CD4-positive, alpha-beta T cell treated with Interleukin-6 for 4 hours (primary cell): ENCODE measurements at regions not wholly inside any gene's neighbourhood (a gene's known extent, or its start where the extent isn't known, plus 50 kb on each side); places are given as distances from the start of the nearest gene placed in this dataset.
"Not testable (repeated sequence)": the region's sequence is repeated elsewhere in the genome, so short reads cannot be mapped to it uniquely, and the experiment has no call there.

Source experiments
- DNase-seq: peaks from one replicate; pipeline ENCODE4 v3.0.0-alpha.2; 2020; ENCODE audit warnings: mixed read lengths

DNA sequence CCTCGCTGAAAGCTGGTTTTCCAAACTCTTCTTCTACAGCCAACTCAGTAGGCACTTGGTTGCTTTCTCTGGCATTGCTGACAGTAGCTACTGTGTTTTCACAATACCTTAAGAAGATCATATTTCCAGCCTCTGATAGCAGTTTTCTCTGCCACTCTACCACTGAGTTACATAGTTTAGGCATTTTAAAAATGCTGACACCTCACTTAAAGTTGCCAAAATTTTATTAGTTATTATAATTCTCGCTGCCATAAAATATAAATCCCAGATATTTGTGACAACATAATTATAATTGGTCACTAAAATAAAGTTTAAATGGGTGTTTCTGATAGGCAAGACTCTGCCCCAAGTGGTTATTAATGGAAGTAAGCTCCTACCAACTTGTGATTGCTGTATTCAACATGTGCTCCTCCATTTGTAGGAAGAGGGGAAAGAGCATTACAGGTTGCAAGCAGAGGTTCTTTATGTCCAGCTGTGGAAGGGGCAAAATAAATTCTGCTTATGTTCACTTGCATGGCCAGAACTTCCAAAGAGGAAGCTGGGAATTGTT, 1202.8 kb downstream of the CNTNAP5 start:
- DNase-seq: no peak

DNA sequence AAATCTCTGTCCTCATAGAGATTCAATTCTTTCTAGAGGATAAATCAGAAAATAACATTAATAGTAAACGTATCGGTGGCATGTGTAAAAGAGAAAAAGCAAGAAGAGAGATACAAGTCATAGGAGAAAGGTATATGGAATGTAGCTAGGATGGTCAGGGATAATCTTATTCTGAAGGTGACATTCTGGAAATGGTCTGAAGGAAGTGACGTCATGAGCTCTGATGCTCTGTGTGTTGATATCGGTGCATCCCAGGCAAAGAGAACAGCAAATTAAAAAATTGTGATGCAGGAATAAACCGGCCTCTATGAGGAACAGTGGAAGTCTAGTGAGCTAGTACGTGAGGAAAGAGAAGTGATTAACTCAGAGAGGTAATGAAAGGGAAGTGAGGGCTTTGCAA, 1215.8 kb downstream of the CNTNAP5 start:
- DNase-seq: no peak

DNA sequence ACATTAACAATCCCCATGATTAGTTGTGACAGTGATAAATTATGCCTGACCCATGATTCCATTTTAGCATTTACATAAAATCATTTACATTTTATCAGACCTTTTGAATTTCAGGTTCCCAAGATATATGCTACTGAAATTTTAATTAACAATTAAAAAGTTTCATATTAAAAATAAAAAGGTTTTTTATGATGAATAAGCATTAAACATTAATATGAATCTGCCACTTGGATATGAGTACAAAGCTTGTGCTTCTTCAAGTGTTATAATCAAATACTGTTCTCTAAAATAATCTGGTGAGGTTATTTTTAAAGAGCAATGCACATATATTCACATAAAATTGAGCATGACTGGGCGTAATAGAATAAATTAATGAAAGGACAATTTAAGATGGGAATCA, 1218.0 kb downstream of the CNTNAP5 start:
- DNase-seq: no peak

DNA sequence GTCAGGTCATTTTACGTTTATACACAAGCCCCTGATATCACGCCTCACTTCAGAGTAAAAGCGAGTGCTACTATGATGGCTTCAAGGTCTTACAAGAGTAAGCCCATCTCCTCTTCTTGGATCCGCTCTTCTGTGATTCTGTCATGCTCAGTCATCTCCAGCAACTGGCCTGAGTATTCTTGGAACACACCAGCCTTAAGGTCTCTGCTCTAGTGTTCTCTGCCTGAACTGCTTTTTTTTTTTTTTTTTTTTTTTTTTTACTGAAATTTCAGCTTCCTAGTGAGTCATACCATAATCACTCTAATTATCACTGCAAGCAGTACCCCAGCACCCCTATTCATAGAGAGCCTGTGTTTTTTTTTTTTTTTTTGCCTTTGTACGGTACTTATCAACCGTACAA, 1228.9 kb downstream of the CNTNAP5 start:
- no peak for DNase-seq

DNA sequence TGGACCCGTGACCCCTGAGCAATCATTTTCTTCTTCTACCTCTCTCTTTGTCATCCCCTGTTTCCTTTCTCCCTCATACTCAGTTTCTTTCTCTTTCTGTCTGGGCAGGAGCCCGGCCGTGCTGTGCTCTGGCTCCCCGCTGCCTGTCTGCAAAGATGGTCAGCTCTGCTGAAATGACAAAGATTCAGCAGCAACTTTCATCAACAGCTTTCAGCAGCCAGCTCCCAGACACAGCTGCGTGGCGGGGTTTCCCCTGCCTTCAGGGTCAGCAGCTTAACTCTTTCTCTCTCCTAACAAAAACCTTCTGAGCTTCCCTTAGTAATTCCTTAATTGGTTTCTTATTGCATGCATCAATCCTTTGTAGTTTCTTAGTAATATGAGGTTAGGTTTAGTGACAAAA, 1234.4 kb downstream of the CNTNAP5 start:
- no peak for DNase-seq

DNA sequence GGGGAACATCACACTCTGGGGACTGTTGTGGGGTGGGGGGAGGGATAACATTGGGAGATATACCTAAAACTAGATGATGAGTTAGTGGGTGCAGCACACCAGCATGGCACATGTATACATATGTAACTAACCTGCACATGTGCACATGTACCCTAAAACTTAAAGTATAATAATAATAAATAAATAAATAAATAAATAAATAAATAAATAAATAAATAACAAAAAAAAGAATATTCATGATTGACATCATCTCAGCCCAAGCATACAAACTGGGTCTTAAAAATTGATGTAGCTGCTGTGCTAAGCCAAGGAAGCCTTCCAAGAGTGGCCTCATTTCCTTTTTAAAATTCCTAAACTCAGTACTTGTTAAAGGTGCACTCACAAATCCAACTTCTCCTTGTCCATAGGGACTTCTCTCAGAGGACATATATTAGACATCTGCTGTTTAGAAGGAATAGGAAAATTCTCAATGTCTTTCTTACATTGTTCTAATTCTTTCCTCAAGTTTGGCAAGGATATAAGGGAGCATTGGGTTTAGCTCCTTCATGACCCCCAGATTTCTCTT, 1235.4 kb downstream of the CNTNAP5 start:
- DNase-seq: not testable (repeated sequence)

DNA sequence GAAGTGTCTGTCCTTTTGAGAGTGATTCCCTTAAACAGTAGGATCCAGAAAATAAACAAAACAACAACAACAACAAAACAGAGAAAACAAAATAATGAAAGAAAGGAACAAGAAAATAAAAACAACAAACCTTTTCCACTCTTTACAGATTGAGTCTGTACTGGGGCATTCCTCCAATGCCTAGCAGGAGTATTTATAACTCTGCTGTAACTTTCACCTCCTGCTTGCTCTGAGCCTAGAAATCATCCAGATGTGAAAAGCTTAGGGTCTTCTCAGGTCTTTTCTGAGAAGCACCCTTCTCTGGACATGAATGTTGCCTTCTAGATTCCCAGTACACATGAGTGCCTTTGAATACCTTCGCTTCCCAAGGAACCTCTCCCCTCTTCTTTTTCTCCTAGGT, 1239.4 kb downstream of the CNTNAP5 start:
- no peak for DNase-seq

DNA sequence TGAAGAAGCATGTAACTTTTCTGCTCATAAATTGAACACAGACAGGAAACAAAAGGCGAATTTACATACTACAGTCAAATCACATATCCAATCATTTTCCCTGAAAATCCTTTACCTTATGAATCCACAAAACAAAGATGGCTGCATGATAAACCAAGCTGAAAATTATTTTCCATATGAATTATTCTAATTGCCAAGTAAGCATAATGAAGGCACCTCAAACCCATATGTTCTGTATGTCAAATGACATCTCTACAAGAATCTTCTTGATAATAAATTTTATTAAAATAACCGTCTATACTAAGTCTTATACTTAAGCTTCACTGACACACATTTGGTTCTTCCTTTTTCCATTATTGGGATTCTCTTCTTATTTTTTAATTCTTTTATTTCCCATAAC, 1242.6 kb downstream of the CNTNAP5 start:
- no peak for DNase-seq

DNA sequence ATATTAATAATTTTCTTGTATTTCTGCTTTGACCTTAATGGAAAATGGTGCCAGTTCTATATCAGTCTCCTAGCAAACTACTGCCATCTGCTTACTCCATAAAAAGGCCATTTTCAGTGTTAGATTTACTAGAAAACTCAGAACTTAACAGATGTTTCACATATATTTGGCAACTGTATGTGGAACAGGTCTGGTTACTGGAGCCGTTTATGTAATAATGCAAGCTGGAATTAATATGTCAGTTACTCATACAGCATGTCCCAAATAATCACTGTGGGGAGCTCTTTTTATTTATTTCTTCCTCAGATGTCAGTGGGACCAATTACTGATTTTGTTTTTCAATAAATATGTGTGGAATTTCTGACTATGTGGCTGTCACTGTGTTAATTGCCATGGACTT, 1247.6 kb downstream of the CNTNAP5 start:
- DNase-seq: no peak

DNA sequence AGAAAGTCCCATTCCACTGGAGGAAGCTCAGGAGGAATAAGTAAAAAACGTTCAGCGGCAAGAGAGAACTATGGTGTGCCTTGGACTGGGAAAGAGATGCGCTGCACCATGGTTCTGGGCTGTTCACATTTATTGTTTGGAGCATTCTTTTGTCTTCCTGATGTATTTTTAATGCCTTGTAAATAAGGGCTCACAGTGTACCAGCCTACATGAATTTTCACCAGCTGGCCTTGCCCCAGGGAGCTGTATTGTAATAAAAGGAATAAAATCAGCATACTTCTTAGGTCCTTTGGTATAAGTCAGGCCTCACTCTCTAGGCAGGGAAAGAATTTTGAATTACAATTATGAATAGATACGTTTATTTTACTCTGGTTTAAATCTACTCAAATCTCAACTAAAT, 1249.6 kb downstream of the CNTNAP5 start:
- DNase-seq: no peak

DNA sequence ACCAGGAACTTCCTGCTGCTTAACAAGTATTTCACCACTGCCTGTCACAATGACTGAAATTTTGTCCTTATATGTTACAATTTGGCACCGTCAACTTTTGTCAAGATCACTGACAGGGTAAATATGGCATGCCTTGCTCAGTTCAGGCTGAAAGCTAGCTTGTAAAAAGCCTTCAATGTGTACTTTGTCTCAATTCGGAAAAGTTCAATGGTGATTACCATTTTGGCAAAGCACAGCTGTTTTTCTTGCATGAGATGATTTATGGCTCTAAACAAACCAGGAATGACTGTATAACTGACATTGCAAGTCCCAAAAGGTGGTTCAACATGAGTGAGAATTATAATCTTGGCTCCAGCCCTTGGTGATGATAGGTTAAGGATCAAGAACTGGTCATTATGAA, 1255.2 kb downstream of the CNTNAP5 start:
- DNase-seq: no peak

DNA sequence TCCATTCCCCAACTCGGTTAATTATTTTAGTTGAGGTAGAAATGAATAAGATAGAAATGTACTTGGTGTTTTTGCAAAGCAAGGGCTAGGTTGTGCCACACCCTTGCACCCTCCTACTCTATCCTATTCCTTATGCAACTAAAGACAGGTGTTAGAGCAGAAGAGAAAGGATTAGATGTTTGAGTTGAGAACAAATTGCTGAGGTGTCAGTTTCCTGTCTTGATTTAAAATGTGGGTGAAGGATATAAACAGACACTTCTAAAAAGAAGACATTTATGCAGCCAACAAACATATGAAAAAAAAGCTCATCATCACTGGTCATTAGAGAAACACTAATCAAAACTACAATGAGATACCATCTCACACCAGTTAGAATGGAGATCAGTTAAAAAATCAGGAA, 1256.2 kb downstream of the CNTNAP5 start:
- no peak for DNase-seq

DNA sequence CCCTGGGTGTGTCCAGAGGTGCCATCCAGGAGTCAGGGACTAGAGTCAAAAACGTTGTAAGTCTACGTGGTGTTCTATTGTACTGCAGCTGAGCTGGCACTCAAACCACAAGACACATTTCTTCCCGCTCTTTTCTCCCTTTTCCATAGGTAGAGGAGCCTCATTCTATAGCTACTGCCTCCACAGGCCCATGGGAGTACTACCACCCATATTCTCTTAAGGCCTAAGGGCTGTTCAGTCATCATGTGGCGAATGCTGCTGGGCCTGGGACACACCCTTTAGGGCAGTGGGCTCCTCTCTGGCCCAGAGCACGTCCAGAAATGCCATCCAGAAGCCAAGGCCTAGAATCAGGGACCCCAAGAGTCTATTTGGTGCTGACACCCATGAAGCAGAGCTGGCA, 1271.7 kb downstream of the CNTNAP5 start:
- DNase-seq: no peak

DNA sequence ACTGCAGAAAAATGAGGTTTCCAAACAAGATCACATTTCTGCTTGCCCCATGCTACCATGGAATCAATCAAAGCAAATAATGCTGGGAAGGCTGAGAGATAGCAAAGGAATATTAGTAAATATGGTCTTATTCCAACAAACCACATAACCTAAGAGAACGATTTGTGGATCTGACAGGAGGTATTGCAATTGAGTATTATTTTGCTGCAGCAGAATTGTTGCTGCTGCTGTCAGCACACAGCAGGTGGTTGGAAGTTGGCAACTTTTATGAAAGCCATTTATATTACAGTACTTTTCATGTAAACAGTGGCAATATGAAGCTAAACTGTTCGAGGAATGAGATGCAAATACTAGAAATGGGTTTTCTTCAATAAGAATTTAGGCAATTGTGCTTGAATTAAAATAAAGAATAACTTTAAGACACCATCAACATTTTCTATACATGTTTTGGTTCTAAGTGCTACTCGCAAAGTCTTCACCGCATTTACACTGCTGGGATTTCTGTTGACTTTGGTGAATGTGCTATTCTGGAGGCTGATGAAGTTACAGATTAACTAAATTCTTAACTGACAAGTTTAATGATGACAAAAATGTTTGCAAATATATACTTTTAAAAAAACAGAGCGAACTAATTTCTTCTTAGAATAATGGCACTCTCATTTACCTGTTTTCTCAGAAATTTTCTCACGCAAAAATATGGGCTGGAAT, 1285.7 kb downstream of the CNTNAP5 start:
- DNase-seq: no peak

DNA sequence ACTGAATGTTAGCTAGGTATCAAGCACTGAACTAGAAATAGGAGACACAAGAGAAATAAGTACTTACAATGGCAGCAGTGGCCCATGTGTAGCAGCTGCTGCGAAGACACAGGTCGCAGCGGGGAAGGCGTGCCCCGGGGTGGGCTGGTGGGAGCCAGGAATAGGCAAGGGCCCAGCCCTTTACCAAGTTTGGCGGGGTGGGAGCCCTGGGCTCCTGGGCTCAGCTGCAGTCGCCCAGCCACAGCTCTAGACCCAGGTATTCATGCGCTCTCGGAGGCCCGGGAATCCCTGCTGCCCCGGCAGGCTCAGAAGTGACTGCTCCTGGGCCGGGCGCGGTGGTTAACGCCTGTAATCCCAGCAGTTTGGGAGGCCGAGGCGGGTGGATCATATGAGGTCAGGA, 1287.3 kb downstream of the CNTNAP5 start:
- DNase-seq: no peak

DNA sequence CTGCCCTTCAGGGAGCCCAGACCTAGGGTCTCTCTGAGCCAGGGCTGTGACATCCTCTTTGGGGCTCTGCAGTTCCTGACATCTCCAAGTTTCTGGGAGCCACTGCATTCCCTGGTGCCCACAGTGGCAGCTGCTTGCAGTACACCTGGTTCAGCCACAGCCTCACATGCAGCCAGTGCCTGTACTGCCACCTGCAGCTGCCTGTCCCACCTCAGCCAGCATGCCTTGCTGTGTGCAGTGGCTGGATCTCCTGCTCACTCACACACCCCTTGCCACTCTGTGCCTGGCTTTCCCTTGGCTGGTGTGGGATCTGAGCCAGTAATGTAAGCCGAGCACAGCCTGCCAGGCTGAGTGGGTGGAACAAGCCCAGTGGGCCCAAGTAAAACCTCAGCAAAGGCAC, 1288.7 kb downstream of the CNTNAP5 start:
- no peak for DNase-seq

DNA sequence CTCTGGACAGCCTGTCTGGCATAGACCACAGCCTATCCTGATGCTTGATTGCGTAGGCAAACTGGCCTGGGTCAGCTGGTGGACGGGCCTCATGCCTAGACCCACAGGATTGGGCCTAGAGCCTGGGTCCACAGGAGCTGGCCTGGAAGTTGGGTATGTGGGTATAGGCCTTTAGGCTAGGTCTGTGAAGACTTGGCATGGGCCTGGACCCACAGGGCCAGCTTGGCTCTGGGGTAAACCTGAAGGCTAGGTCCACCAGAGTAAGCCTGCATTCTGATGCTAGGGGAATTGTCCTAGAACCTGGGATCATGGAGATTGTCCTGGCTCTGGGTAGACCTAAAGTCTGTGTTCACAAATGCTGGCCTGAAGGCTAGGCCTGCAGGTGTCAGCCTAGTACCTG, 1293.7 kb downstream of the CNTNAP5 start:
- no peak for DNase-seq

DNA sequence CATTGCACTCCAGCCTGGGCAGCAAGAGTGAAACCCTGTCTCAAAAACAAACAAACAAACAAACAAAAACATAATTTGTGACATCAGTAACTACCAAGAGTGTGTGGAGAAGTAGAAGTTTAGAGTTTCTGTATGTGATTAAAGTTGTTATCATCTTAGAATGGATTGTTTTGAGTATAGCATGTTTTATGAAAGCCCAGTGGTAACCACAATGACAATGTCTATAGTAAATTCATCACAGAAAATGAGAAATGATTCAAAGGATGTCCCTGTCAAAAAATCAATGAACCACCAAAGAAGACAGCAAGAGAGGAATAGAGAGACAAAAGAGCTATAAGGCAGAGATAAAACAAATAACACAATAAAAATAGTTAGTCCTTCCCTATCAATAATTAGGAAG, 1299.2 kb downstream of the CNTNAP5 start:
- no peak for DNase-seq

DNA sequence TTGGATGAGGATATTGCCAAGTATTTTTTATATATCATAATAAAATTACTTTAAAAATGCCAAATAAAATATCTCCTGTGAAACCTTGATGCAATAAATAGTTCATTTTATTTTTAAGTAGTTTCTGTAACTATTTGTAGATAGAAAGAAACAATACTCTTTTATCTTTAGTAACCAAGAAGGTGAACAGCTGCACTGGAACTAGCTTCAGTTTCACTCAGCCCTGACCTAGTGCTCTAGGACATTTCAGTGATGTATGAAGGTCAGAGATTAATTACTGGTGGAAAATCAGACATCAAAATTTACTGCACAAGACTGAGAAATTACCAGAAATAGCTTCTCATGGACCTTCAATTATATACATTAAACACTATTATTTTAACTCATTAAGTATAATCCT, 1305.0 kb downstream of the CNTNAP5 start:
- DNase-seq: no peak

DNA sequence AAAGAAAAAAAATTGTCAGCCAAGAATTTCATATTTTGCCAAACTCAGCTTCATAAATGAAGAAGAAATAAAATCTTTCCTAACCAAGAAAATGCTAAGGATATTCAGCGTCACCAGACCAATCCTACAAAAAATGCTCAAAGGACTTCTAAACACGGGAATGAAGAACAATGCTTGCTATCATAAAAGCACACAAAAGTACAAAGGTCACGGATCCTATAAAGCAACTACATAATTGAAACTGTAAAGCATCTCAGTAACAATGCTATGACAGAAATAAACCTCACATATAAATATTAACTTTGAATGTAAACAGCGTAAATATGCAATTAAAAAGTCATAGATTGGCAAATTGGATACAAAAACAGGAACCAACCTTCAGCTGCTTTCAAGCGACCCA, 1314.6 kb upstream of the GYPC start:
- DNase-seq: no peak

DNA sequence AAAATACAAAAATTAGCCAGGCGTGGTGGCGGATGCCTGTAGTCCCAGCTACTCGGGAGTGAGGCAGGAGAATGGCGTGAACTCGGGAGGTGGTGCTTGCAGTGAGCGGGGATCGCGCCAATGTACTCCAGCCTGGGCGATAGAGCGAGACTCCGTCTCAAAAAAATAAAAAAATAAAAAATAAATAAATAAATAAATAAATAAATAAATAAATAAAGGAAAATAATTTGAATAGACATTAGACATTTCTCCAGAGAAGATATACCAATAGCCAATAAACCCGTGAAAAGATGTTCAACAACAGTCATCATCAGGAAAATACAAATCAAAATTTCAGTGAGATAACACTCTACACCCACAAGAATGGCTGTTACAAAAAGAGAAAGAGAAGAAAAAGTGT, 1302.4 kb upstream of the GYPC start:
- not testable (repeated sequence) for DNase-seq

DNA sequence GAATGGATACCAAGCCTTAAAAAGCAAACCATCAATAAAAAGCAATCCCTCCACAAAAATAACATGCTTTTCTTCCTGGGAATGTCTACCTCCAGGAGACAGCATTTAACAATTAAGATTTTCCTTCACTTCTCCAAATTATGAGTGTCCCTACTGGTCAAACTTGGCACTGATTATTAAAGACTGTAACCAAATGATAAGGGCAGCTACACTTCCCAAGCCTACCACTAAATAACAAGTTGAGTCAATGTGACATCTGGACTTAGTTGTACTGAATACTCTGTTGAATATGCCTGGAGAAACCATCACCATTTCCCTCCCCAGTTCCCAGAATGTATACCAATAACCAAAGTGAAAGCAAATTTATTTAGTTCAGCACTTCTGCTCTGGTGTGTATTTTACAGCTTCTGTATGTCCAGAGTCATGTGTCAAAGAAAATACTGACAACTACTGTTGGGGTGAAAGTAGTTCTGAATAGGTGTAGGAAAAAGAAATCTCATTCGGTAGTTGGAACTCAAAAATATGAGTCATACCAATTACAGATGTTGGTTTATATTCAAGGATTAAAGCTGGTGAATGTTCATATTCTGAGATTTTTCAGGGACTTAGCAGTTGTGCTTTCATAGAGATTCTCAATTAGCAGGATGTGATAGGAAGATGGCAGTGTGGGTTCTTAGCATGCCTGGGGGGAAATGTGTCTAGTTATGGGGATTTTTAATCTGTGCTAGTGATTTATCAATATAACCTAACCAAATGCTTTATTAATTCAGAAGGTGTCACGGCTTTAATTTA, 1291.6 kb upstream of the GYPC start:
- DNase-seq: no peak

DNA sequence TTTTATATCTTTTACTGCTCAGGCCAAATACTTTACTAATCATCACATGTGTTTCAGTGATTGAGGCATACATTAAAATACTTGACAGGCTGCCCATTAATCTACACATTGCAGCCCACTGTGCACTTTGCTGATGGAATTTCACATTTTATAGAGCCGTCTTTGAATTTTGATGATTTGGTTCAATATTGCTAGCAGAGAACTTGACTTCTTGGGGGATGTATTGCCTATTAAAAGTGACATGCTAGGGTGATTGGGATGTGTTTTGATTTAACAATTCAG, 1291.0 kb upstream of the GYPC start:
- DNase-seq: no peak

DNA sequence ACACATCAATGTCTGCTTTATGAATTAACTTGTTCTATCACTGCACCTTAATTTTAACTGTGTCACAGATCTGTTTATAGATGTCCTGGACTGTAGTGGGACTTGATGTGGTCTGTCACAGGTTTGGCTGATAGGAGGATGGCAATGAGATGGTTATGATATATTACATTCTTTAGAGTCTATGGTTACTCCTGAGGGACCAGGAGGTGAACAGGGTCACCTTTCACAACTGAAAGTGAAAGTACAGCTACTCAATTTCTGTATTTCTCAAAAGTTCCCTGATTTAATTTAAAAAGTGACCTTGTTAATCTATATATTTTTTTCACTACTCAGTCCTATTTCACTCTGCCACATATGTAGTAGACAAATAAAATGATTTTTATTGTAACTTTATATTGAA, 1284.1 kb upstream of the GYPC start:
- no peak for DNase-seq
